HG02798 (cell line): ENCODE measurements at regions not wholly inside any gene's neighbourhood (a gene's known extent, or its start where the extent isn't known, plus 50 kb on each side); places are given as distances from the start of the nearest gene placed in this dataset.

Experiments used
- ATAC-seq: cut with Tn5 transposase; IDR thresholded peaks from one replicate; pipeline ENCODE4 v1.9.1; 2021; ENCODE audit warnings: mild to moderate bottlenecking; ENCODE audit not compliant: unreplicated experiment, poor library complexity

GRCh38 chr1:112308716-112309115, 87.3 kb upstream of the CTTNBP2NL start:
- no peak for ATAC-seq

- no peak for ATAC-seq
These were observed 86.5 kb upstream of the CTTNBP2NL start for GRCh38 chr1:112309499-112309898.

- no peak for ATAC-seq
These were observed 83.7 kb upstream of the CTTNBP2NL start for GRCh38 chr1:112312315-112312714.

- ATAC-seq = no peak
These were observed 83.1 kb upstream of the CTTNBP2NL start for GRCh38 chr1:112312879-112313278.

- no peak for ATAC-seq
These were observed 79.6 kb upstream of the CTTNBP2NL start for GRCh38 chr1:112316254-112316913.

- no peak for ATAC-seq
These were observed 78.9 kb upstream of the CTTNBP2NL start for GRCh38 chr1:112317140-112317539.

GRCh38 chr1:112317611-112318062, 78.4 kb upstream of the CTTNBP2NL start:
- no peak for ATAC-seq

- no peak for ATAC-seq
These were observed 77.8 kb upstream of the CTTNBP2NL start for GRCh38 chr1:112318263-112318662.

- no peak for ATAC-seq
These were observed 77.2 kb upstream of the CTTNBP2NL start for GRCh38 chr1:112318698-112319370.

GRCh38 chr1:112319371-112320040, 76.5 kb upstream of the CTTNBP2NL start:
- ATAC-seq = no peak

- ATAC-seq = no peak
These were observed 76.0 kb upstream of the CTTNBP2NL start for GRCh38 chr1:112320058-112320457.

- ATAC-seq = no peak
These were observed 74.0 kb upstream of the CTTNBP2NL start for GRCh38 chr1:112322018-112322417.

GRCh38 chr1:112322983-112323678, 72.9 kb upstream of the CTTNBP2NL start:
- no peak for ATAC-seq

- ATAC-seq = no peak
These were observed 70.5 kb upstream of the CTTNBP2NL start for GRCh38 chr1:112325504-112325903.

GRCh38 chr1:112328600-112328999, 67.4 kb upstream of the CTTNBP2NL start:
- no peak for ATAC-seq

- ATAC-seq = no peak
These were observed 63.6 kb upstream of the CTTNBP2NL start for GRCh38 chr1:112332176-112333150.

- ATAC-seq = no peak
These were observed 60.7 kb upstream of the CTTNBP2NL start for GRCh38 chr1:112335351-112335750.

- ATAC-seq = no peak
These were observed 58.9 kb upstream of the CTTNBP2NL start for GRCh38 chr1:112337028-112337531.

- ATAC-seq = no peak
These were observed 54.0 kb upstream of the CTTNBP2NL start for GRCh38 chr1:112341986-112342385.
